SK-N-SH (cell line): ENCODE measurements at regions not wholly inside any gene's neighbourhood (a gene's known extent, or its start where the extent isn't known, plus 50 kb on each side); places are given as distances from the start of the nearest gene placed in this dataset.

Experiments used
- CTCF ChIA-PET: fragments of 300-600, 350-600 bp; formaldehyde crosslinking; extraction: SDS; loops from one replicate; lab custom pipeline; 2021; lab: Yijun Ruan, JAX
- POLR2A ChIA-PET: fragments of 350-600 bp; sonication (Branson Sonifier 250); formaldehyde crosslinking; extraction: SDS; loops from one replicate; lab custom pipeline; 2020; ENCODE audit warnings: antibody characterized with exemption, inconsistent platforms; lab: Yijun Ruan, JAX
- DNase-seq: peaks from one replicate; pipeline ENCODE4 v3.0.0; 2012
- H2AFZ ChIP-seq: fragments of 200-600 bp; sonication (generic); 2 replicates; pipeline ENCODE4 v1.8.1; 2016; ENCODE audit warnings: antibody characterized with exemption, mild to moderate bottlenecking, low read depth
- H3F3A ChIP-seq: fragments of 200-600 bp; sonication (generic); replicated peaks from 2 replicates; pipeline ENCODE3; 2016; ENCODE audit warnings: antibody characterized with exemption, mild to moderate bottlenecking; ENCODE audit not compliant: insufficient read depth
- H3K27ac ChIP-seq, 2 experiments: fragments of 200-500 bp in 1 of 2; fragments of 200-600 bp in 1 of 2; sonication (Bioruptor generic) in 1 of 2; sonication (generic), shearing (Covaris generic) in 1 of 2; 2 replicates each; pipeline versions ENCODE4 v1.5.1 to v1.6.1; 2014 to 2016; ENCODE audit warnings: low read depth in 2 of 2, inconsistent platforms in 1 of 2, low read length in 1 of 2, mild to moderate bottlenecking in 1 of 2, mixed read lengths in 1 of 2
- H3K27me3 ChIP-seq: fragments of 200-600 bp; sonication (generic), shearing (Covaris generic); 2 replicates; pipeline ENCODE4 v1.6.1; 2016; ENCODE audit warnings: mixed run types; ENCODE audit not compliant: insufficient read depth
- H3K36me3 ChIP-seq, 2 experiments: fragments of 200-500 bp in 1 of 2; fragments of 200-600 bp in 1 of 2; sonication (Bioruptor generic) in 1 of 2; sonication (generic) in 1 of 2; replicated peaks in 1 of 2; 2 replicates each; pipeline versions ENCODE3 to v1.5.1; 2014 to 2016; ENCODE audit warnings: low read length in 1 of 2, mild to moderate bottlenecking in 1 of 2; ENCODE audit not compliant: insufficient read depth in 2 of 2, control insufficient read depth in 1 of 2
- H3K4me1 ChIP-seq, 2 experiments: fragments of 200-500 bp in 1 of 2; fragments of 200-600 bp in 1 of 2; sonication (Bioruptor generic) in 1 of 2; sonication (generic), shearing (Covaris generic) in 1 of 2; 2 replicates each; pipeline versions ENCODE4 v1.5.1 to v1.6.1; 2014 to 2016; ENCODE audit warnings: low read depth in 1 of 2, low read length in 1 of 2, mixed run types in 1 of 2; ENCODE audit not compliant: insufficient read depth in 2 of 2, control insufficient read depth in 1 of 2
- H3K4me2 ChIP-seq: fragments of 200-600 bp; sonication (generic), shearing (Covaris generic); 2 replicates; pipeline ENCODE4 v1.6.1; 2017; ENCODE audit warnings: mixed run types
- H3K4me3 ChIP-seq, 2 experiments: fragments of 200-500 bp in 1 of 2; fragments of 200-600 bp in 1 of 2; sonication (Bioruptor generic) in 1 of 2; sonication (generic), shearing (Covaris generic) in 1 of 2; 2 replicates each; pipeline versions ENCODE4 v1.5.1 to v1.8.1; 2014 to 2016; ENCODE audit warnings: low read depth in 2 of 2, inconsistent platforms in 1 of 2, low read length in 1 of 2, mild to moderate bottlenecking in 1 of 2, mixed read lengths in 1 of 2, moderate library complexity in 1 of 2
- H3K79me2 ChIP-seq: fragments of 200-600 bp; sonication (generic); 2 replicates; pipeline ENCODE4 v1.8.1; 2017; ENCODE audit warnings: mild to moderate bottlenecking; ENCODE audit not compliant: insufficient read depth
- H3K9ac ChIP-seq: fragments of 200-600 bp; sonication (generic); 2 replicates; pipeline ENCODE4 v1.6.1; 2017; ENCODE audit warnings: mixed run types
- H3K9me2 ChIP-seq: fragments of 200-600 bp; sonication (generic); 2 replicates; pipeline ENCODE4 v1.6.1; 2017; ENCODE audit warnings: mixed run types
- H3K9me3 ChIP-seq: fragments of 200-600 bp; sonication (generic); 2 replicates; pipeline ENCODE4 v1.6.1; 2017; ENCODE audit warnings: mixed run types, mild to moderate bottlenecking, moderate library complexity
- H4K20me1 ChIP-seq: fragments of 200-600 bp; sonication (generic); 2 replicates; pipeline ENCODE4 v1.6.1; 2017; ENCODE audit warnings: mild to moderate bottlenecking, mixed run types; ENCODE audit not compliant: insufficient read depth
- CHD2 ChIP-seq: fragments of 150-350 bp; IDR thresholded peaks from 2 replicates; pipeline ENCODE4 v1.6.1; 2018; ENCODE audit warnings: low read length; ENCODE audit not compliant: partially characterized antibody
- EP300 ChIP-seq, 2 experiments: IDR thresholded peaks; 2 replicates each; pipeline versions ENCODE4 v1.4.0 to v1.6.1; 2012; ENCODE audit warnings: borderline replicate concordance in 1 of 2, low read depth in 1 of 2, low read length in 1 of 2
- FOSL2 ChIP-seq: IDR thresholded peaks from 2 replicates; pipeline ENCODE4 v1.4.0; 2012; ENCODE audit warnings: low read depth, mild to moderate bottlenecking, moderate library complexity, borderline replicate concordance
- FOXM1 ChIP-seq: IDR thresholded peaks from 2 replicates; pipeline ENCODE4 v1.4.0; 2012; ENCODE audit warnings: low read depth, mild to moderate bottlenecking
- GABPA ChIP-seq: IDR thresholded peaks from 2 replicates; pipeline ENCODE4 v1.4.0; 2012; ENCODE audit warnings: low read depth, mild to moderate bottlenecking
- NRF1 ChIP-seq: IDR thresholded peaks from 2 replicates; pipeline ENCODE4 v1.6.1; 2012; ENCODE audit warnings: low read depth, mild to moderate bottlenecking, low read length
- RAD21 ChIP-seq: IDR thresholded peaks from 2 replicates; pipeline ENCODE4 v1.6.1; 2012; ENCODE audit warnings: mild to moderate bottlenecking, low read length
- RFX5 ChIP-seq: IDR thresholded peaks from 2 replicates; pipeline ENCODE4 v1.6.1; 2012; ENCODE audit warnings: mild to moderate bottlenecking, improper control_type of control experiment, low read length
- RXRA ChIP-seq: IDR thresholded peaks from 2 replicates; pipeline ENCODE4 v1.4.0; 2012; ENCODE audit warnings: low read depth, mild to moderate bottlenecking, borderline replicate concordance
- YY1 ChIP-seq: IDR thresholded peaks from 2 replicates; pipeline ENCODE4 v1.4.0; 2012; ENCODE audit warnings: low read depth, mild to moderate bottlenecking
- WGBS: methylation state at CpG from one replicate; pipeline ENCODE4 v1.1.6; 2017; ENCODE audit warnings: low lambda C conversion rate; 5-methylcytosine and 5-hydroxymethylcytosine counted together
- TF ChIP-seq, protein P1 (sequence below): IDR thresholded peaks from 2 replicates; pipeline ENCODE4 v1.6.1; 2012; ENCODE audit warnings: mild to moderate bottlenecking, low read depth, low read length, moderate library complexity
- TF ChIP-seq, protein P2 (sequence below): IDR thresholded peaks from 2 replicates; pipeline ENCODE4 v1.4.0; 2012; ENCODE audit warnings: low read depth, borderline replicate concordance
- TF ChIP-seq, protein P3 (sequence below): IDR thresholded peaks from 2 replicates; pipeline ENCODE4 v1.4.0; 2012; ENCODE audit warnings: low read depth, borderline replicate concordance

DNA sequence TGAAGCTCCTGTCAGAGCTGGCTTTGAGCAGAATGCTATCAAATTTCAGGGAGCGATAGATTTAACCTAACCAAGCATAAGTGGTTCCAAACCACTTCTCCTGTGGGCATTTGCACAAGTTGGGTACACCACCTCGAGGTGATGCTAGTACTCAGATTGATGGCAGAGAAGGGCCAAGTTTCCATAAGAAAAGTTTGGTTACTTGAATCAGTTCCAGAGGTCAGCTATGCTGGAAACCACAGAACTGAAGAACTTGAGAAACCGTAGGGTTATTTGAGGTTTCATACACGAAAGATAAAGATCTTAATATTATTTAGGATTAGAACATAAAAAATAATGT, 238.2 kb upstream of the SOX11 start (continued):
- TF ChIP-seq, protein P1, sequence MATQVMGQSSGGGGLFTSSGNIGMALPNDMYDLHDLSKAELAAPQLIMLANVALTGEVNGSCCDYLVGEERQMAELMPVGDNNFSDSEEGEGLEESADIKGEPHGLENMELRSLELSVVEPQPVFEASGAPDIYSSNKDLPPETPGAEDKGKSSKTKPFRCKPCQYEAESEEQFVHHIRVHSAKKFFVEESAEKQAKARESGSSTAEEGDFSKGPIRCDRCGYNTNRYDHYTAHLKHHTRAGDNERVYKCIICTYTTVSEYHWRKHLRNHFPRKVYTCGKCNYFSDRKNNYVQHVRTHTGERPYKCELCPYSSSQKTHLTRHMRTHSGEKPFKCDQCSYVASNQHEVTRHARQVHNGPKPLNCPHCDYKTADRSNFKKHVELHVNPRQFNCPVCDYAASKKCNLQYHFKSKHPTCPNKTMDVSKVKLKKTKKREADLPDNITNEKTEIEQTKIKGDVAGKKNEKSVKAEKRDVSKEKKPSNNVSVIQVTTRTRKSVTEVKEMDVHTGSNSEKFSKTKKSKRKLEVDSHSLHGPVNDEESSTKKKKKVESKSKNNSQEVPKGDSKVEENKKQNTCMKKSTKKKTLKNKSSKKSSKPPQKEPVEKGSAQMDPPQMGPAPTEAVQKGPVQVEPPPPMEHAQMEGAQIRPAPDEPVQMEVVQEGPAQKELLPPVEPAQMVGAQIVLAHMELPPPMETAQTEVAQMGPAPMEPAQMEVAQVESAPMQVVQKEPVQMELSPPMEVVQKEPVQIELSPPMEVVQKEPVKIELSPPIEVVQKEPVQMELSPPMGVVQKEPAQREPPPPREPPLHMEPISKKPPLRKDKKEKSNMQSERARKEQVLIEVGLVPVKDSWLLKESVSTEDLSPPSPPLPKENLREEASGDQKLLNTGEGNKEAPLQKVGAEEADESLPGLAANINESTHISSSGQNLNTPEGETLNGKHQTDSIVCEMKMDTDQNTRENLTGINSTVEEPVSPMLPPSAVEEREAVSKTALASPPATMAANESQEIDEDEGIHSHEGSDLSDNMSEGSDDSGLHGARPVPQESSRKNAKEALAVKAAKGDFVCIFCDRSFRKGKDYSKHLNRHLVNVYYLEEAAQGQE = no peak
- TF ChIP-seq RXRA (no peak), RFX5 (no peak)

DNA sequence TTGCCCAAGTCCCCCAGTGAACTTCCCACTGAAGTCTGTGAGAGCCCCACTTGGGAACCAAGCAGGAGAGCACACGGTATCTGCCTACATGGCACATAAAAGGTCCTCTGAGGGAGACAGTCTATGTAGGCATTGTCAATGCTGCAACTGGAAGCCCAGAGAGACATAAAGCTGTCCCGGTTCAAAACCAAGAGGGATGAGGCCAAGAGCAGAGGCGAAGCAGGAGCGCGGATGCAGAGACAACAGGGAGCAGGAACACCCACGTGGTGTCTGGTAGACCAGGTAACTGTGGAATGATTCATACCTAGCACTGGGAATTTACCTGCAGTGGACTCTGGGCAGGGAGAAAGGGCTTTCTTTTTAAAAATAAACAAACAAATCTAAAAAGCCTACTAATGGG, 233.1 kb upstream of the SOX11 start:
- Histone ChIP-seq H3K4me2 (no peak overlapping the region), H3K4me1 (peaks cover 0 to 10% of the 10 kb centered on the region in 2 experiments; a peak in 1 of 4 replicates), H3F3A (no peaks in the 10 kb centered on the region), H3K27ac (no peak overlapping the region), H2AFZ (no peak overlapping the region), H3K9me2 (no peaks in the 10 kb centered on the region), H4K20me1 (no peaks in the 10 kb centered on the region), H3K36me3 (no peaks in the 10 kb centered on the region), H3K9me3 (peaks cover 5% of the 10 kb centered on the region; the same call in 1 of the 2 replicates), H3K9ac (no peak overlapping the region), H3K27me3 (no peaks in the 10 kb centered on the region), H3K4me3 (no peak overlapping the region), H3K79me2 (no peaks in the 10 kb centered on the region)
- TF ChIP-seq NRF1 = no peak
- TF ChIP-seq, protein P2, sequence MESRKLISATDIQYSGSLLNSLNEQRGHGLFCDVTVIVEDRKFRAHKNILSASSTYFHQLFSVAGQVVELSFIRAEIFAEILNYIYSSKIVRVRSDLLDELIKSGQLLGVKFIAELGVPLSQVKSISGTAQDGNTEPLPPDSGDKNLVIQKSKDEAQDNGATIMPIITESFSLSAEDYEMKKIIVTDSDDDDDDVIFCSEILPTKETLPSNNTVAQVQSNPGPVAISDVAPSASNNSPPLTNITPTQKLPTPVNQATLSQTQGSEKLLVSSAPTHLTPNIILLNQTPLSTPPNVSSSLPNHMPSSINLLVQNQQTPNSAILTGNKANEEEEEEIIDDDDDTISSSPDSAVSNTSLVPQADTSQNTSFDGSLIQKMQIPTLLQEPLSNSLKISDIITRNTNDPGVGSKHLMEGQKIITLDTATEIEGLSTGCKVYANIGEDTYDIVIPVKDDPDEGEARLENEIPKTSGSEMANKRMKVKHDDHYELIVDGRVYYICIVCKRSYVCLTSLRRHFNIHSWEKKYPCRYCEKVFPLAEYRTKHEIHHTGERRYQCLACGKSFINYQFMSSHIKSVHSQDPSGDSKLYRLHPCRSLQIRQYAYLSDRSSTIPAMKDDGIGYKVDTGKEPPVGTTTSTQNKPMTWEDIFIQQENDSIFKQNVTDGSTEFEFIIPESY = no peak
- TF ChIP-seq, protein P3, sequence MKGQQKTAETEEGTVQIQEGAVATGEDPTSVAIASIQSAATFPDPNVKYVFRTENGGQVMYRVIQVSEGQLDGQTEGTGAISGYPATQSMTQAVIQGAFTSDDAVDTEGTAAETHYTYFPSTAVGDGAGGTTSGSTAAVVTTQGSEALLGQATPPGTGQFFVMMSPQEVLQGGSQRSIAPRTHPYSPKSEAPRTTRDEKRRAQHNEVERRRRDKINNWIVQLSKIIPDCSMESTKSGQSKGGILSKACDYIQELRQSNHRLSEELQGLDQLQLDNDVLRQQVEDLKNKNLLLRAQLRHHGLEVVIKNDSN = no peak
- TF ChIP-seq FOXM1 = no peak
- TF ChIP-seq CHD2 = no peak
- no peak for TF ChIP-seq RAD21
- TF ChIP-seq GABPA = no peak
- TF ChIP-seq EP300 (IDR thresholded peaks at IDR 0.05; ENCODE audit: borderline replicate concordance in 1 of 2, low read depth in 1 of 2, low read length in 1 of 2) = no peak
- no peak for TF ChIP-seq FOSL2
- no peak for TF ChIP-seq YY1
- no peak for DNase-seq
- ChIA-PET POLR2A (no interaction called here), CTCF (no interaction called here)
- WGBS = 57% methylated on average over 6 of the region's 6 CpGs
